COLO668 (cell line): ENCODE measurements at regions not wholly inside any gene's neighbourhood (a gene's known extent, or its start where the extent isn't known, plus 50 kb on each side); places are given as distances from the start of the nearest gene placed in this dataset.
"Not testable (repeated sequence)": the region's sequence is repeated elsewhere in the genome, so short reads cannot be mapped to it uniquely, and the experiment has no call there.

Experiments used
- DNase-seq: peaks from one replicate; lab custom pipeline; 2025; ENCODE audit not compliant: unreplicated experiment; lab: John Stamatoyannopoulos, UW

DNA sequence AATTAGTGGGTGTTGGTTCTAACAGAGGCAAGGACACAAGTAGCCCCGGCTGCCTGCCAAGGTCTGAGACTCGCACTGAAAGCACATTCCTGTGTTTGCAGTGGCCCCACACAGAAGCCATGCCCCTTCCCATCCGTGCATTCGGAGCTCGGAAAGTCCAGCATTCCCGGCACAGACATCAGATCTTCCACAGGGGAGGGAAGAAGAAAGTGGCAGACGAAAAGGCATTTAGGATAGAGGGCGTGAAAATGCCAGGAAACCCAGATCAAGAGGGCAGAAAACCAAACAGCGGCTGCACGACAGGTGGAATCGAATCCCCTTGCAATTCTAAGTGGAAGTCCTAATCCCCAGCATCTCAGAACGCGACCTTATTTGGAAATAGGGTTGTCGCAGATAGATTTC, 105.5 kb upstream of the ASB18 start:
- DNase-seq = no peak

- no peak for DNase-seq
Observed at GRCh38 chr2:236370847-236371409, 106.7 kb upstream of the ASB18 start.

DNA sequence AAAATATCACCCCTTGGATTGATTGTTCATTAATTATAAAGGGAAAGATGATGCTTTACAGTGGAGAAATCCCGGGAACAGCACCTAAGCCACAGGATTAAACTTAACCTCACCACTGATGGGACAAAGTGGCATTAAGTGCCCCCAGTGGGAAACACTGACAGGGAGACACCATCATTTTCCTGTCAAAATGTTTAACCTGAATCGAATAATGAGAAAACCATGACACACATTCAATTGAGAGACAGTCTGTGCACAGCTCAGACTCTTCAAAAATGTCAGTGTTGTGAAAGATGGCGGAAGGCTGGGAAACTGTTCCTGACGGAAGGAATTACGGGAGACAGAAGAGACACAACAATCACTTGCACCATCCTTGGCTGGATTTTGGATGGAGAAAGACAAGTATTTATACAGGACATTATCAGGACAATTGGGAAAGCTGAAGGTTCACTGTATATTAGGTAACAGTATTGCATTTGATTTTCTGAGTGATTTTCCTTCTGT, 111.8 kb upstream of the ASB18 start:
- no peak for DNase-seq

- DNase-seq = peak; percentile 18
Observed at GRCh38 chr2:236376566-236377244, 112.5 kb upstream of the ASB18 start.

DNA sequence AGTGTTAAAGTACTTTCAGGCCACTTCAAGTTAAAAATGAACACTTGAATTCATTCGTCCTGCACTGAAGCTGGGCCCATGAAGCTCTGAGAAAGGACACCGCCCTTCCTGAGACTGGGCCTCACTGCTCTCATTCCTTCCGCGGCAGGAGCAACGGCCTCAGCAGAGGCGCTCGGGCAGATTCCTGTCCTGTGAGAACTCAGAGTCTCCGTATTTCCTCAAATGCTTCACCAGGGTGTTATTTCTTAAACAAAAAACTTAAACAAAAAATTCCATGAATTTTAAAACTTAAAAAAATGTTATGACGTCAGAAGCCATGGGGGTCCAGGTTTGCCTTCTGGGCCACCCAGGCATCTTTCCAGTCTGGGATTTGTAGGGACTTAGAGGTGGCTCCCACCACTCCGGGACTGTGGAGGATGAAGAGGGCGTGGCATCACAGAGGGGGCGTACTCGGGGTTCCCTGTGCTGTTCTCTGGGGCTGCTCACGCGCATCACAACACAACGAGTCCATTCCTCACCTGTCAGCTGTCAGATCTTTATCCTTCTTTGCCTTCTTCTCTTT, 115.9 kb upstream of the ASB18 start:
- DNase-seq = no peak

GRCh38 chr2:236381253-236381652, 117.0 kb upstream of the ASB18 start:
- not testable (repeated sequence) for DNase-seq

DNA sequence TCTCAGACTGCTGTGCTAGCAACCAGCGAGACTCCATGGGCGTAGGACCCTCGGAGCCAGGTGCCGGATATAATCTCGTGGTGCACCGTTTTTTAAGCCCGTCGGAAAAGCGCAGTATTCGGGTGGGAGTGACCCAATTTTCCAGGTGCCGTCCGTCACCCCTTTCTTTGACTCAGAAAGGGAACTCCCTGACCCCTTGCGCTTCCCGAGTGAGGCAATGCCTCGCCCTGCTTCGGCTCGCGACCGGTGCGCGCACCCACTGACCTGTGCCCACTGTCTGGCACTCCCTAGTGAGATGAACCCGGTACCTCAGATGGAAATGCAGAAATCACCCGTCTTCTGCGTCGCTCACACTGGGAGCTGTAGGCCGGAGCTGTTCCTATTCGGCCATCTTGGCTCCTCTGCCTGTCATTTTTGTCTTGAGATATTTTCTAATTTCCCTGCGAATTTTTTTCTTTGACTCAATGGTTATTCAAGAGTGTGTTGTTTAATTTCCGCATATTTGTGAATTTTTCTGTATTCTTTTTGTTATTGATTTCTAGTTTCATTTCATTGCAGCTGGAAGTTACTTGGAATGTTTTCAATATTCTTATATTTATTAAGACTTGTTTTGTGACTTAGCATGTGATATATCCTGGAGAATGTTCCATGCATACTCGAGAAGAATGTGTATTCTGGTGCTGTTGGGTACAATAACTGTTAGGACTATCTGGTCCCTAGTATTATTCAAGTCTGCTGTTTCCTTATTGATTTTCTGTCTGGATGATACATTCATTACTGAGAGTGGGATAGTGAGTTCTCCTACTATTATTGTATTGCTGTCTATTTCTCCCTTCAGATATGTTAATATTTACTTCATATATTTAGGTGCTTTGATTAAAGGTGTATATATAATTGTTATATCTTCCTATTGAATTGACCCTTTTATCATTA, 125.3 kb upstream of the ASB18 start:
- DNase-seq = not testable (repeated sequence)

DNA sequence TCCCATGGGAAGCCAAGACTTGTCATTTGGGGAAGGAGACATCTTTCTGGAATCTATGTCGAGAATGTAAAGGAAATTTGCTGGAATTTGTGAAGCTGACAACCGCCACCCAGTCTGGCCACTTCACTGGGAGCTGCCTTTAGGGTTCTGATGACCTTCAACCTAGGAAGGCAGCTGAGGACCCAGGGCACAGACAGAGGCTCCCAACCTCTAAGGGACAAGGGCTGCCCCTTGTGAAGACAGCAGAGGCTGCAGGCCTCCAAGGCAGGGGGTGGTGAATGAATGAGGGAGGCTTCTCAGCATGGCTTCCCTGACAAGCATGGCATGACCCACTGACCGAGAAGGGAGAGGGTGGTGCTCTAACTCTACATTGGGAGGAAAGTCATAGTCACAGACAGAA, 128.9 kb upstream of the ASB18 start:
- DNase-seq = no peak

DNA sequence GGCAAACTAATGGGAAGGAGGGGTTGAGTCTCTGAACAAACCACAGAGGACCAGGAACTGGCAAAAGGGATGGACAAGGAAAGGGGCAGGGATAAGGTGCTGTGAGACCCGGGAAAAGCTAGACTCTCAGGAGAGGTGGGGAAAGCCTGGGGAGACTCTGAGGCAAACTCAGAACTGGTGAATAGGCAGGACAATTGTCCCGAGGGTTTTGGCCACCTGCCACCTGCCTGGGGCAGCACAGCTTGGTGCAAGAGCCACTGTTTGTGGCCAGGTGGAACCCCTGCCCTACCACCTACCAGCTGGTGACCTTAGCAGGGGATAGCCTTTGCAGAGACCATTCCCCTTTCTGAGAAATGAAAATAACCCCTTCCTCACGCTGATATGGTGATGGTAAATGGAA, 129.4 kb upstream of the ASB18 start:
- no peak for DNase-seq

DNA sequence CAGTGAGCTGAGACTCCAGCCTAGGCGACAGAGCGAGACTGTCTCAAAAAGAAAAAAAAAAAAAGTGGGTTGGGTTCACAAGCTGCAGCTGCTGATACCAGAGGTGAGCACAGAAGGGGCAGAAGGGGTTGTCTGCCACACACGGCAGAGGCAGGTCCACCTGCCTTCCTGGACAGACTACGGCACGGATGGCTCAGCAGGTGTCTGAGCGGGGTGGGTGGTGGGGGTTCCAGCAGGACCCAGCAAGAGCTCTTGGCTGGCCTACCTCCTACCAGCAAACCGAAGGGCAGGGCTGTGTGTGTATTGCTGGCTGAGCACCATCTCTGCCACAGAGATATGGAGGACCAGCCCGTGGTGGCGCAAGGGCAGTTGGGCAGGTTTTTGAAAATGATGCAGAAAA, 130.4 kb upstream of the ASB18 start:
- peak; percentile 27 for DNase-seq

- peak; percentile 9 for DNase-seq
Observed at GRCh38 chr2:236395067-236395466, 130.9 kb upstream of the ASB18 start.

- no peak for DNase-seq
Observed at GRCh38 chr2:236396818-236397350, 132.7 kb upstream of the ASB18 start.

DNA sequence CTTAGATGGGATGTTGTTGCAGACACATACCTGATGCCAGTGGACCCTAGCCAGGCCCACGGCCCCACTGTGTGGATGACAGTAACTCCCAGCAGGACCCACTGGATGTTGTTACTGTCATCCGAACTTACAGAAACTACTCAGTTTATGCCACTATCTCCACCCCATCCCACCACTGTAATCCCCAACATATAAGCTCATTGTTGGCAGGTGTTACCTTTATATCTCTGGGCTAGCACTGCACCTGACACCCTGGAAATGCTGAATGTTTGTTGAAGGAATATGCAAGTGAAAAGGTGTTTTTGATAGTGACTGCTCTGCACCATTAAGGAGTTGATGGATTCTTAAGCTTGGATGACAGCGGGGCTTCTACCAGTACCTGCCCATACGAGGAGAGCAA, 133.5 kb upstream of the ASB18 start:
- DNase-seq = no peak

DNA sequence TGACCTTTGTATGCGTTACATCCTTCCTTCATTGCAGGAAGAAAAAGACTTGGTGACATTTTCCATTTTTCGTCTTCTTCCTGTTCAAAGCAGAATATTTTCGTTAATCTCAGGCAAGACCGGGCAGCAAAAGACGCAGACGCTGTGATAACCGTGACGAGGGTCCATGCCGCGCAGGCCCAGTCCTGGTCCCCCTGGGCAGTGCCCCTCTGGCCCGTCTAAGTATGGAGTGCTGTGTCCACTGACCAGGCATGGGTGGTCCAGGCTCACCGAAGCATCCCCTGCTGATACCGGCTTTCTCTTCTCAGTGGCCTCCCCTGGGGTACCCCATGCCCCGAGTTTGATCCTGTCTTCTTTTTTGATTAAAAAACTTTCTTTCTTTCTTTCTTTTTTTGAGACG, 135.2 kb upstream of the ASB18 start:
- no peak for DNase-seq

DNA sequence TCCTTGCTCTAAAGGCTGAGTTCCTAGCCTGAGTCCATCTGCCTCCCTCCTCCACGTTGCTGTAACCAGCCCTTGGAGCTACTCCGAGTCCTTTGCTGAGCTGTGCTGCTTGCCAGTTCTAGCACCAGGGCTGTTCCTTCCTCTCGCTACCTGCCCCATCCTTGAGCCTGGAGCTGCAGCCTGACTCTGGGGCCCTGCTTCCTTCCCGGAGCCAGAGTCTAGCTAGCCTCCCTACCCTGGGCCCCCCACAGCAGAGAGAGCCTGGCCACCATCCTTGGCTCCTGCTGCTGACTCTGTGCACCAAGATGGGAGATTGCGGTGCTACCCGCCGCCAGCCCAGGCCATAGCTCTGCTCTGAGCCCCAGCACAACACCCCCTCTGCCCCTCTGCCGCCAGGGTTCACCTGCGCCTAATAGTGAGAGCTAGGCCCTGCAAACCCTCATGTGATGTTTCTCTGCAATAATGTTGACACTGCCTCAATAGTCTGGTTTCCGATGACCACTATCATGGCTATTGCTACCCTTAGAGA, 135.9 kb upstream of the ASB18 start:
- no peak for DNase-seq

DNA sequence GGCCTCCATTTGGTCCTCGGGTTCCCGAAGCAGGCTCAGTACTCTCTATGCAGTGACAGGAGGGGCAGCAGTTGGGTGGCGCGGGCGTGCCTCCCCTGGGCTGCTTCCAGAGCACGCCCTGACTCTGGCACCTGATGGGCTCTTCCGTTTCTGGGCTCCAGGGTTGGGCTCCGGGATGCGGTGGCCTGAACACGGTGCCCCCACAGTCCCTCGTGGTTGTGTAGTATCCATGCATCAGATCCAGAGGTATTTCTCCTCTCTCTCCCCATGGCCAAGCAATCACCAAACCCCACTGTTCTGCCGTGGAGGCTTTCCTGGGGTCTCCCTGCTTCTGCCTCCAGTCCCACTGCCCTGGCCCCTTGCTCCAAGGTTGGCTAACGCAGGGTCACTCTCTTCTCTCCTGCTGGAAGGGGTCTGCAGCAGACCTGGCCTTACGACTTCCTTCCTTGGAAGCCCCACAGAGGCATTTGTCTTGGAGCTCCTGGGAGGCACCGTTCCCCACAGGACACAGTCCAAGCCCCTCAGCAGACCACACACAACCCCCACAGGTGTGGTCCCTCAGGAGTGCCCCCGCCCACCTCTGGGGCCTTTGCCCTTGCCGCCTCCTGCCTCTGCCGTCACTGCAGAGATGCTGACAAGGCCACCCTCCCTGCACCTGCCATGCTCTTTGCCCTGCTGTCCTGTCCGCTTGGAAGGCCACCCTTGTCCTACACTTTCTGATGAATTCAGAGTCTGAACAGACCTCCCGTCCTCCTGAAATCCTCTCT, 136.6 kb upstream of the ASB18 start:
- DNase-seq = no peak

- DNase-seq = no peak
Observed at GRCh38 chr2:236402033-236402790, 138.0 kb upstream of the ASB18 start.

GRCh38 chr2:236403125-236403524, 138.9 kb upstream of the ASB18 start:
- no peak for DNase-seq

DNA sequence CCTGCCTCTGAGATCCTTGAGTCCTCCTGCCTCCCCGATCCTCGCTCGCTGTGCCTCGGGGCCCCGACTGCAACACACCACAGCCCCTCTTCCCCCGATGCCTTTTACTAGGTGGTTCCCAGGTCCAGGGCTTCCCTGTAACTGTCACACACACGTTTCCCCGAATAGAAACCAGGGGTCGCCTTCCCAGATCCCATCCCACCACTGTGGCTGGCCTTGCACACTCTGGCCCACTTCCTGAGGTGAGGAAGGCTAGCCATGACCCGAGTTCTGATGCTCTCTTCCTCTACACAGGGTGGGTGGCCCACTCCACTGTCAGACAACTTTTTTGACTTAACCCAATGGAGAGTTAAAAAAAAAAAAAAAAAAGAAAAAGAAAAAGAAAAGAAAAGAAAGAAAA, 139.6 kb upstream of the ASB18 start:
- DNase-seq = no peak

DNA sequence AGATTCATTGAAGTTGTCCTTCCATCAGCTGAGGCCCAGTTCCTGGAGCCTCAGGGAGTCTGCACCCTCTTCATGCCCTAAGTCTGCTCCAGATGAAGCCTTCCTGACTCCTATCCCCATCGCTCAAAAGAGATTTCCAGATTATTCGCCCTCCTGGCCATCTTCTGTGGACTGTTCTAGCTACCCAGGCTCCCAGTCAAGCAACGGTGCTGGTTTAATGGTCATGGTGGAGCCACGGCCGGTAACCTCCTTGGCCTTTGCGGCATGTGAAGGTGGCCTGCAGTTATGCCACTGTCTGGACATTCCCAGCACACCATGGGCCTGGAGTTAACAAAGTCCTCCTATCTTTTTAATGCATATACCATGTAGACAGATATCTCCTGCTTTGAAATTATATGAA, 140.1 kb upstream of the ASB18 start:
- no peak for DNase-seq
